ENCODE measurements at regions not wholly inside any gene's neighbourhood (a gene's known extent, or its start where the extent isn't known, plus 50 kb on each side); places are given as distances from the start of the nearest gene placed in this dataset.

GRCh38 chr4:138736362-138736761 is 279.2 kb upstream of the NOCT start:
- DNase-seq (ENCODE audit: low spot score) (no peak), ATAC-seq (ENCODE audit: low read depth) (peak; percentile 55; the same call in 2 of the 3 replicates)
- no peak for TF ChIP-seq CTCF (IDR thresholded peaks at IDR 0.05; ENCODE audit: poor library complexity, severe bottlenecking)
- Histone ChIP-seq H3K27me3 (ENCODE audit: insufficient read depth, poor library complexity, severe bottlenecking) (no peaks in the 10 kb centered on the region), H3K4me3 (ENCODE audit: severe bottlenecking) (no peak overlapping the region), H3K9me3 (ENCODE audit: severe bottlenecking) (no peaks in the 10 kb centered on the region), H3K36me3 (ENCODE audit: low read depth) (no peaks in the 10 kb centered on the region), H3K4me1 (ENCODE audit: insufficient read depth, poor library complexity, severe bottlenecking) (peaks cover 12% of the 10 kb centered on the region), H3K27ac (ENCODE audit: poor library complexity, severe bottlenecking) (no peak overlapping the region)

- Histone ChIP-seq H3K27me3 (ENCODE audit: insufficient read depth, poor library complexity, severe bottlenecking) (no peaks in the 10 kb centered on the region), H3K36me3 (ENCODE audit: low read depth) (no peaks in the 10 kb centered on the region), H3K9me3 (ENCODE audit: severe bottlenecking) (no peaks in the 10 kb centered on the region), H3K4me3 (ENCODE audit: severe bottlenecking) (no peak overlapping the region), H3K27ac (ENCODE audit: poor library complexity, severe bottlenecking) (no peak overlapping the region), H3K4me1 (ENCODE audit: insufficient read depth, poor library complexity, severe bottlenecking) (peaks cover 12% of the 10 kb centered on the region)
- DNase-seq (ENCODE audit: low spot score) (no peak), ATAC-seq (ENCODE audit: low read depth) (peak; percentile 29; the same call in 1 of the 3 replicates)
- no peak for TF ChIP-seq CTCF (IDR thresholded peaks at IDR 0.05; ENCODE audit: poor library complexity, severe bottlenecking)
Observed at GRCh38 chr4:138734746-138735145, 280.8 kb upstream of the NOCT start.

- no peak for TF ChIP-seq CTCF (IDR thresholded peaks at IDR 0.05; ENCODE audit: poor library complexity, severe bottlenecking)
- ATAC-seq (ENCODE audit: low read depth) (no peak), DNase-seq (ENCODE audit: low spot score) (no peak)
- H3K4me1 ChIP-seq (ENCODE audit: insufficient read depth, poor library complexity, severe bottlenecking) = no peaks in the 10 kb centered on the region
- no peaks in the 10 kb centered on the region for H3K27me3 ChIP-seq (ENCODE audit: insufficient read depth, poor library complexity, severe bottlenecking)
- H3K9me3 ChIP-seq (ENCODE audit: severe bottlenecking) = no peaks in the 10 kb centered on the region
- no peaks in the 10 kb centered on the region for H3K36me3 ChIP-seq (ENCODE audit: low read depth)
- H3K4me3 ChIP-seq (ENCODE audit: severe bottlenecking) = no peak overlapping the region
- H3K27ac ChIP-seq (ENCODE audit: poor library complexity, severe bottlenecking) = no peak overlapping the region
Observed at GRCh38 chr4:138728566-138728965, 287.0 kb upstream of the NOCT start.

- Histone ChIP-seq H3K4me1 (ENCODE audit: insufficient read depth, poor library complexity, severe bottlenecking) (no peaks in the 10 kb centered on the region), H3K4me3 (ENCODE audit: severe bottlenecking) (no peak overlapping the region), H3K27ac (ENCODE audit: poor library complexity, severe bottlenecking) (no peak overlapping the region), H3K9me3 (ENCODE audit: severe bottlenecking) (no peaks in the 10 kb centered on the region), H3K36me3 (ENCODE audit: low read depth) (no peaks in the 10 kb centered on the region), H3K27me3 (ENCODE audit: insufficient read depth, poor library complexity, severe bottlenecking) (no peaks in the 10 kb centered on the region)
- ATAC-seq (ENCODE audit: low read depth) (no peak), DNase-seq (ENCODE audit: low spot score) (no peak)
- TF ChIP-seq CTCF (IDR thresholded peaks at IDR 0.05; ENCODE audit: poor library complexity, severe bottlenecking) = no peak
Observed at GRCh38 chr4:138727731-138728130, 287.9 kb upstream of the NOCT start.

- no peaks in the 10 kb centered on the region for H3K36me3 ChIP-seq (ENCODE audit: low read depth)
- no peaks in the 10 kb centered on the region for H3K9me3 ChIP-seq (ENCODE audit: severe bottlenecking)
- TF ChIP-seq CTCF (IDR thresholded peaks at IDR 0.05; ENCODE audit: poor library complexity, severe bottlenecking) = no peak
- no peaks in the 10 kb centered on the region for H3K27me3 ChIP-seq (ENCODE audit: insufficient read depth, poor library complexity, severe bottlenecking)
- H3K27ac ChIP-seq (ENCODE audit: poor library complexity, severe bottlenecking) = no peak overlapping the region
- ATAC-seq (ENCODE audit: low read depth) = no peak
- no peaks in the 10 kb centered on the region for H3K4me1 ChIP-seq (ENCODE audit: insufficient read depth, poor library complexity, severe bottlenecking)
- DNase-seq (ENCODE audit: low spot score) = no peak
- no peak overlapping the region for H3K4me3 ChIP-seq (ENCODE audit: severe bottlenecking)
Observed at GRCh38 chr4:138724530-138724929, 291.1 kb upstream of the NOCT start.
